ENCODE measurements at regions not wholly inside any gene's neighbourhood (a gene's known extent, or its start where the extent isn't known, plus 50 kb on each side); places are given as distances from the start of the nearest gene placed in this dataset.

DNA sequence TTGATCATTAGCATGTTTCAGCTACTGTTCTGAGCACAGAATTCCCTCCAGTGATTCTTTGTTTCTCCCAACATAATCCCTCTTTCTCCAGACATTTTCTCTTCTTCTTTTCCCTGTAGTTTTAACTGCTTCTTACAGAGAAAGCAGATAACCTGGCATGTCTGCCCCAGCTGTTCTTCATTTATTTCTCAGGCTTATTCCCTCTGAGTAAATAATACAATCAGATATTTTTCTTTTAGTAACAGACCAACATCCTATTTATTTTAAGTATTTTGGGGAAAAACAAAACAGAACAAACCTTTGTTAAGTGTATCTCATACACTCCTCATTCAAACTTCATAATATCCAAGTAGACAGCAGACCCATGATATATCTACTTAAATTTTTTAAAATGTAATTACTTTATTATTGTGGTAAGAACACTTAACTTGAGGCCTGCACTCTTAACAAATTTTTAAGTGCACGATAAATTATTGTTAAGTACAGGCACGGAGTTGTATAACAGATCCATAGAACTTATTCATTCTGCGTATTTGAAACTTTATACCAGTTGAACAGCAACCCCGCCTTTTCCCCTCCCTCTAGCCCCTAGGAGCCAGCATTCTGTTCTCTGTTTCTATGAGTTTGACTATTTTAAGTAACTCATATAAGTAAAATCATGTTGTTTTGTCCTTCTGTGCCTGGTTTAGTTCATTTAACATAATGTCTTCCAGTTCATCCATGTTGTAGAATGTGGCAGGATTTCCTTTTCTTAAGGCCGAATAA lies 540.0 kb downstream of the LMO7 start:
- no peak for DNase-seq

DNA sequence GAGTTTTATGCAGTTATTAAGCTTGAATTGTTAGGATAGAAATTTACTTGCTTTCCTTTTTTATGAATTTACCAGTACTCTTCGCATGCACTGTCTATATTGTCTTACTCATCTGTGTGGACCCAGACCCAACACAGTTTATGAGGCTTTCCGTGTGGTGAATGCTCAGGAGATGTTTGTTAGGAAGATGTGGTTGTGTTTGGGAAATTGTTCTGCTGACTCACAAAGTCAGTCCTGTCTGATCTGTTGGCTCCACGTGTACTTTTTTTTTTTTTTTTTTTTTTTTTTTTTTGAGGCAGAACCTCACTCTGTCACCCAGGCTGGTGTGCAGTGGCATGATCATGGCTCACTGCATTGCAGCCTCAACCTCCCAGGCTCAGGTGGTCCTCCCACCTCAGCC lies 532.5 kb downstream of the LMO7 start:
- DNase-seq = no peak

DNA sequence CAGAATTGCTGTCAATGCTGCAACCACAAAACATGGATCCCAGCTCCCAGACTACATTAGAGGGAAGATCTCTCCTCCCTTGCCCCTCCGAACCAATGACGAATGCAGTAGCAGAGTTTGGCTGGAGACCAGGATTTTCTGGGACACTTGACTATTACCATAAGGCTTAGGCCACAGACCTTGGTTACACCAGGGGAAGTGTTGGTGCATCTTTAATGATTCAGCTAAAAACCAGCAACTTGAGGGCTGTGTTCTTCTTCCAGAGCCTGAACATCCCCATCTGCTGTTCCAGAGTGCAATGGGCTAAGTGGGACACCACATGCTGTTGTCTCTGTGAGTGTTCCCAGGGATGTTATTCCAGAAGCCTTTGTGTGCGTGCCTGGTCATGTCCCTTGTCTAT lies 528.2 kb downstream of the LMO7 start:
- peak; percentile 4 for DNase-seq

DNA sequence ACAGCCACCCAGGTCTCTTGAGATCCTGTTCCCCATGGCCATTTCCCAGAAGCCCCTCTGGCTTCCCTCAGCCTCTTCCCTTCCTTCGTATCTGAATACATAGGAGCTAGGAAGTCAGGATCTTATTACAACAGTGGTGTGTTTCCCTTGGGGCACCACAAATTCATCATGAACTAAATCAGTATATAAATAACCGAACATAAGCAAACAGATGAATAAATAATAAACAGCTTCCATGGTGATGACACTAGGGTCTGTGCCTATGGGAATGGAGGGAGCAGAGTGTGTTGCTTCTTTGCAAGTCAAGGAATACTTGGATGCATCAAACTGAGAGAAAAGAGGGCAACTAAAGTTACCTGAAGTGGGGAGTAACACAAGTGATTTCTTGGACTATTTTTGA lies 527.6 kb downstream of the LMO7 start:
- peak; percentile 55 for DNase-seq

DNA sequence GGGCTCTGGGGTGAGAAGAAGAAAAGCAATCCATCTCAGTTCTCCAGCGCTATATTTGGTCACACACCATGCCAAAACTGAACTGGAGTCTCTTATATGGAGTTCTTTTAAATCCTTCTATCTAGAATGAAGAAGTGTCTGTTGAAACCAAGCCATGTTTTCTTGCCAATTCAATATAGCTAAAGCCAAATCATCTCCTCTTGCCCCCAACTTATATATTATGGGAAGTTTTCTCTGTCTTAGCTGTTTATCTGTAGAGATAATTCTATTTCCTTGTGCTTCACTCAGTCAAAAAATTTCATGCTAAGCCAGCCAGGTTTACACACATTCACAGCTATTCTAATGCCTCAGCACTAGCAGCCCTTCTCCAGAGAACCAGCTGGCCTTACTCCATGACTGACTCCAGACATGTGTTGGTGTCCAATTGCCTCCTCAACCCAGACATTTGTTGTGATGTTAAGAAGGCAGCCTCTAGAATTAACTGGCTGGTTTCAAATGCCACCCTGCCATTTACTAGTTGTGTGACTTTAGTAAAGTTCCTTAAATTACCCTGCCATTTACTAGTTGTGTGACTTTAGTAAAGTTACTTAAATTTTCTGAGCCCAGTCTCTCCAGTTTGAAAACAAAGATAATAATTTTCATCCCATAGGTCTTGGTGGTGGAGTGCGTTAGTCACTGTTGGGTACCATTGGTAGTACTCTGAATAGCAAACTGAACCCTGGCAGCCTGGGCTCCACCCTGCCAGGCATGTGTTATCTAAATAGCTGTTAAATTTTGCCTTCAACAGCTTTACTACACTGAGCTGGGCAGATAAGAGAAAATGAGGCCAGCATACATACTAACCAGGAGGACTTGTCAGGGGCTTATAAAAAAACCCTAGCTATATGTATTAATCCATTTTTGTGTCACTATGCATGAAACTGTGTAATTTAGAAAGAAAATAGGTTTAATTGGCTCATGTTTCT lies 525.1 kb downstream of the LMO7 start:
- DNase-seq = peak; percentile 87

DNA sequence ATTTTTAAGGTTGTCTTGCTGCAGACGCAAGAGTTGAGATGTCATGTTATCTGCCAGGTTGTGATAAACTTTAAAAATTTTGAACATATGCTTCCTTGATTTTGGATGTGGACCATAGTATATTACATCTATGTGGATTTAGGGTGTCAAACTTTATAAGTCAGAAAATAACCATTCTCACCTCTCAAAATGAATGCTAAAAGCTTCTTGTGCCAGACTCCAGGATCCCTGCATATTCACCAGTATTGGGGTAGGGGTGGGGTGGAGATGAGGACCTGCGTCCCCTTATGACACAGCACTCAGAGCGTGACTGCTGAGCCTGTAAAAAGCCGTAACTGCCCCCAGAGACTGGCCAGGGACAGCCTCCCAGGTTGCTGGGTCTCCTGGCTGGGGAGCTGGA lies 524.4 kb downstream of the LMO7 start:
- DNase-seq = no peak

DNA sequence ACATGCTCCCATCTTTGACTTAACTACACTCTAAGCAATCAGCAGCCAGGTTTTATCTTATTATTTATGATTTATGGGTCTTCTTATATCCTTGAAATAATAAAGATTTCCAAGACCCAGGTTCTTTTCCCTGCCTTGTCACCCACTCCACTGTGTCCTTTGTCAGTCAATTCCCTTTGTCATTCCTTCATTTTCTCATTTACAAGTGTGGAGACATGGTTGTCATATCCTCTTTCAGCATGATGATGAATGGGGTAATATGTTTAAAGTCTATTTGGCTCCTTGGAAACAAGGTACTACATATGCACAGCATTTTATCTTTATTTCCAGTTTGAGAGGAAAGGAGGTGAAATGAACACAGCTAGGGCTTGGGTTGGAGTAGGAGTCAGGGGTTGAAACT lies 521.8 kb downstream of the LMO7 start:
- no peak for DNase-seq

DNA sequence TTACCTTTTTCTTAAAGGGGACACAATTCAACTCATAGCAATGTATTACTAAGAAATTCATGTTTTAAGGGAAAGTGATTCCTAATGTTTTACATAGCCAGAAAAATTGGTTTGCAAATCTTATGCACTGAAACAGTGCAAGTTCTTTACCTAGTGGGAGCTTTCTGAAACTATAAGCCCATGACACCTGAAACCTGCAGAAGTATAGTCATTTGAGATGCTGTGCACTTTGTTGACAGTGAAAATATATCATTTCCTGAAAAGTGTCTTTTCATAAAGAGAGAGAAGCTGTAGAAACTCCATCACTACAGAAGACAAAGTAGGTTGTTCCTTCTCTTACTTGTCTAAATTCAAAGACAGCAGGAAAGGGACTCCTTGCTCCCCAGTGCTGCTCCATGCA lies 517.1 kb downstream of the LMO7 start:
- no peak for DNase-seq

DNA sequence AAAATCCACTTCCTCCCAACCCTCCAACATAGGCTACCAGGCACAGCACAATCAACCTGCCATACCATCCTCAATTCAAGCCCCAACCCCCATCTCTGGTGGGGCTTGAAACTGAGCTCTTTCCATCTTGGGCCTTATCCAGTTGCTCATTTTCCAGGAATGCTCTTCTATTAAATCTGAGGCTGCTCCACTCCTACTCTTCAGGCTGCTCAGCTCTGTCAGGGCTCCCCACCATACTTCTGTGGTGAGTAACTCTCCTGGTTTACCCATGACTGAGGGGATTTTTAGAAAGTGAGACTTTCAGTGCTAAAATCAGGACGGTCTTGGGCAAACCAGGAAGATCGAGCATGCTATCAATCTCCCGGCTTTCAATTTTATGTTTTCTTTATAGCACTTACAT lies 512.8 kb downstream of the LMO7 start:
- no peak for DNase-seq

DNA sequence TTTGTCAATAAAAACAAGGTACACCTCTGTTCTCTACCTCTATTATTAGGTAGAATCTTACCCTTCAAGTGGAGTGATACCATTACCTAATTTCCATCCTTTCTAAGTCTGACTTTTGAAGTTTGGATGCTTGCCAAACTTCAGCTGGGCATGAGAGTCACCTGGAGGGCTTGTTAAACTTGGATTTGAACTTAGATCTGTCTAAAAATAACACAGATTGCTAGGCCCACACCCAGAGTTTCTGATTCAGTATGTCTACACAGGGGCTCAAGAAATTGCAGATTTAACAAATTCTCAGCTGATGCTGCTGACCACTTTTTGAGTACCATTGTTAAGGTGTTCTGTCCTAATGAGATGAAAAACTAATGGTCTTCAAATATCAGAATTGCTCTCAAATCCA lies 512.2 kb downstream of the LMO7 start:
- DNase-seq = no peak

DNA sequence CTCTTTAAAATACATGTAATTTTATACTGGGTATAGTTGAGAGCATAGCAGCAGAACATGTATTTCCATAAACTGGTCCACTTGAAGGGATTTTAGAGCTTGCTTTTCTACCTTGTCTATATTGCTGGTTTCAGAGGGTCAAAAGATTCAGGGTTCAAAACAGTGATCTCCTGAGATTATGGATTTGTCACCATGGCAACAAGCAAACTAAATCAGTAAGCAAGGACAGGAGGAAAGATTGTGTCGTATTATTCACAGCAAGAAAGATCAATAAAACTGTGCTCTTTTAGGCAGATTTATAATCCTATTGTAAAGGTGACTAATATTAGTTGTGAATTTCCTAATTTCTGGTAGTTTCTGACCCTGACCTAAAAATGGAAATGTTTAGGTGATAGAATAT lies 496.4 kb downstream of the LMO7 start:
- no peak for DNase-seq

DNA sequence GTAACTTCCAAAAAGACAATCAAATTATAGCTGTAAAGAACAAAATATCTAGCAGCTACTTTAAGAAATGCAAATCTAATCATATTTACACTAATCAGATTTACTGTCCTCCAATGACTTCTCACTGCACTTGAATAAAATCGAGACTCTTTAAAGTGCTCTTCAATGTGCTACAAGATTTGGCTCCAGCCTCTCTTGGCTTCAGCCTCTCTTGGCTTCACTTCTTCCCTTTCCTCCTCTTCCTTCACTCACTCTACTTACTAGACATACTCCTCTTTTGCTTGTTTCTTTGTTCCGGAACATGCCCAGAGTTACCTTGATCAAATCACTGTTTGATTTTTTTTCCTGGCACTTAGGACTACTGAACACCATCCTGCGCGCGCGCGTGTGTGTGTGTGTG lies 495.4 kb downstream of the LMO7 start:
- no peak for DNase-seq

DNA sequence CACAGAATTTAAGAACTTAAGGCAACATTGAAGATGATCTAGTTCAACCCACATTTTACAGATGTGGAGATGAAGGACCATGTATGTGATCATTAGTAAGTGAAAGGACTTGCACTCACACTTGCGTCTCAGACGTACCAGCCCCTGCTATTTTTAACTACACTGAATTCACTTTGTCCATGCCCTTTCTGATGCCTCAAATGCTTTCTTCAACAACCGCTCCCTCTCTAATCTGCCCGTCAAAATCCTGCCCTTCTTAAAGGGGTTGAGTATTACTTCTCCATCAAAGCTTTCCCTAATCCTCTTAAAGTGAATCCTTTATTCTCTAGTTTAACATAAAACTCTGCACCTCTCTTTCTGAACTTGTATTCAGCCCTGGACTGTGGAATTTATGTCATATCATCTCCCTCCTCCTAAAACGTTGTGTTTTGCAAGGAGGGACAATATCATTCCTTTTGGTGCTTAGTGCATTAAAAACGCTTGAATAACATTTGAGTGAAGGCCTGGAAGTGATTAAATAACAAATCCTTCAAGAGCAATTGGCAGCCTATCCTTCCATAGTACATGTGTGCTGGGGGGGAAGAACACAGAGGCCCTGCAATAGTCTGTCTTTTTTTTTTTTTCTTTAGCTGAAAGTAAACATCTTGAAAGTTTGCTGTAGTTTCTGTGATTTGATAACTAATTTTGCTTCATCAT lies 493.3 kb downstream of the LMO7 start:
- DNase-seq = peak; percentile 88

DNA sequence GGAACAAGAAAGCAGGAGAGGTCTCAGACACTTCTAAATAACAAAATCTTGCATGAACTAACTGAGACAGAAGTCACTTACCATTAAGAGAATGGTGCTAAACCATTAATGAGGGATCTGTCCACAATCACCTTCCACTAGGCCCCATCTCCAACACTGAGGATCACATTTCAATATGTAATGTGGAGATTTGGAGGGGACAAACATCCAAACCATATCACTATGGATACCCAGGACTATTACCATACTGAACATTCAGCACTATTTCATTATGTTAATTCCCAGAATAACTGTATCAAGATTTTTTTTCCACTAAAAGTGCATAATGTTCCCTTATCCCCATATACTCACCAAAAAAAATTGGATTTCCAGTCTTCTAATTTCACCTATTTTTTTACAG lies 491.8 kb downstream of the LMO7 start:
- no peak for DNase-seq

DNA sequence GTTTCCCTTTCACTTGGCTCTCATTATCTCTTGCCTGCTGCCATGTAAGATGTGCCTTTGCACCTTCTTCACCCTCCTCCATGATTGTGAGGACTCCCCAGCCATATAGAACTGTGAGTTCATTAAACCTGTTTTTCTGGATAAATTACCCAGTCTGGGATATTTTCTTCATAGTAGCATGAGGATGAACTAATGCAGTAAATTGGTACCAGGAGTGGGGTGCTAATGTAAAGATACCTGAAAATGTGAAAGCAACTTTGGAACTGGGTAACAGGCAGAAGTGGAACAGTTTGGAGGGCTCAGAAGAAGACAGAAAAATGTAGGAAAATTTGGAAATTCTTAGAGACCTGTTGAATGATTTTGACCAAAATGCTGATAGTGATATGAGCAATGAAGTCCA lies 487.4 kb downstream of the LMO7 start:
- DNase-seq = no peak

DNA sequence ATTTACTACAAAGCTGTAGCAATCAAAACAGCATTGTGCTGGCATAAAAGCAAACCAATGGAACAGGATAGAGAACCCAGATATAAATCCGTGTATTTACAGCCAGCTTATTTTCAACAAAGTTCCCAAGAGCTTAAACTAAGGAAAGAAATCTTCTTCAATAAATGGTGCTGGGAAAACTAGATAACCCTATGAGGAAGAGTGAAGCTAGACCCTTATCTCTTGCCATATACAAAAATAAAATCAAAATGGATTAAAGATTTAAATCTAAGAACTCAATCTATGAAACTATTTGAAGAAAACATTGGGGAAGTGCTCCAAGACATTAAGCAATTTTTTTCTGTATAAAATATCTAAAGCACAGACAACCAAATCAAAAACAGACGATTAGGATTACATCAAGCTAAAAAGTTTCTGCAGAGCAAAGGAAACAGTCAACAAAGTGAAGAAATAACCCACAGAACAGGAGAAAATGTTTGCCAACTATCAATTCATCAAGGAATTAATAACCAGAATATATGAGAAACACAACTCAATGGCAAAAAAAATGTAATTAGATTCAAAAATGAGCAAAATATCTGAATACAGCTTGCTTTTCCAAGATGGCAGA lies 480.7 kb downstream of the LMO7 start:
- peak; percentile 88 for DNase-seq

DNA sequence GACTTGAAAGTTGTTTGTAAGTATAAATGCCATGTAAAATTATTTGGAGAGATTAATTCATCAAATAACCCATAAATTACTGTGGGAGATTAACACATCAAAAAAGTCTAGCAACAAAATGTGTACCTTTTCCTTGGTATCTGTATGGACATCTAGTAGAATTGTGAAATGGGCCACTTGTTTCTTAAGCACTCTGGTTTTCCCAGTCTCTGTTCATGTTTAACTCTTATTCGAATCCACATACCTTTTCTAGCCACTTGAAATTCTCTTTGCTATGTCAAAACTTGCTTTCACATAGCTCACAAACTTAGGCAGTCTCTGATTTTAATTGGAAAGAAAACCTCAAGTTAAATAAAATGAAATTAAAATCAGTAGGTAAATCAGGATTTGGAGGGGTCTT lies 470.6 kb downstream of the LMO7 start:
- no peak for DNase-seq

DNA sequence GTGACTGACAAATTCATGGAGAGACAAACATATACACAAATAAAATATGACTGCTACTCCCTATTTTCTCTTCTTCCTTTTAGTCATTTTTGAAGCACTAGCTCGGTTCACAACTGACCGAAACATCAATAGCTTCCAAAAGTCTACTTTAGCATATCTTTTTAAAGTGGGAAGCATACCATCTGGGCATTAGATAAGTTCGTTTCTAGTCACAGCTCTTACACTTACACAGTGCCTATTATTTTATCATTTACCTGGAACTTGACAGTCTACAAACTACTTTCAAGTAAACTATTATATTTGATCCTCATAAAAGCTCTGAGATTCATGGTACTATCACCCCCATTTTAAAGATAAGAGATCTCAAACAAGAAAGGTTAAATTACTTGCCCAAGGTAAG lies 458.5 kb downstream of the LMO7 start:
- no peak for DNase-seq

DNA sequence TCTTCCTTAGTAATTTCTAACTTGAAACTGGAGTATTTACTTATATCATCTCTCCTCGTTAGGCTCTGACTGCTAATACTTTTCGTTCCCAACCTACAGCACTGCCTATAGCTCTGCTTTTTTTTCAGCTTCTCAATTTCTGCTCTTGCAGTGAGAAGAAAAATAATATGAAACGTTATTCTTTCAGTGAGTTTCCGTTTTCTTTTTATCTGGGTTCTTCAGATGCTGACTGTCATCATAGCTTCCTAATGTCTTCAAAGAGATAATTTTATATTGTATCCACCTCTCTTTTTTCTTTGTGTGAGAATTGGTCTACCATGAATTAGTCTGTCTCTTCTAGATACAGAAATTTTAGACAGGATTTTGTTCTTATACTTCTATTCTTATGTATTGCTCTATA lies 454.9 kb downstream of the LMO7 start:
- DNase-seq = no peak

DNA sequence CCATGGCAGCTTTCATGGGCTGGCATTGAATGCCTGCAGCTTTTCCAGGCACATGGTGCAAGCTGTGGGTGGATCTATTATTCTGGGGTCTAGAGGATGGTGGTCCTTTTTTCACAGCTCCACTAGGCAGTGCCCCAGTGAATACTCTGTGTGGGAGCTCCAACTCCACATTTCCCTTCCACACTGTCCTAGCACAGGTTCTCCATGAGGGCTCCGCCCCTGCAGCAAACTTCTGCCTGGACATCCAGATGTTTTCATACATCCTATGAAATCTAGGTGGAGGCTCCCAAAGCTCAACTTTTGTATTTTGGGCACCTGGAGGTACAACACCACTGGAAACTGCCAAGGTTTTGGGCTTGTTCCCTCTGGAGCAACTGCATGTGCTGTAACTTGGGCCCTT lies 450.6 kb downstream of the LMO7 start:
- no peak for DNase-seq

DNA sequence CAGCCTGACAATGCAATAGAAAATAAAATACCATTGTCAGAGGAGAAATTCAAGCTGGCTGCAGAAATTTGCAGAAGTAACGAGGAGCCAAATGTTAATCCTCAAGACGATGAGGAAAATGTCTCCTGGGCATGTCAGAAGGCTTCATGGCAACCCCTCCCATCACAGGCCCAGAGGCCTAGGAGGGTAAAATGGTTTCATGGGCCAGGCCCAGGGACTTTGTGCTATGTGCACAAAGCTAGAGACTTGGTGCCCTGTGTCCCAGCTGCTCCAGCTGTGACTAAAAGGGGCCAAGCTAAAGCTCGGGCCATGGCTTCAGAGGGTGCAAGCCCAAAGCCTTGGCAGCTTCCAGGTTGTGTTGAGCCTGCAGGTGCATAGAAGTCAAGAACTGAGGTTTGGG lies 431.7 kb downstream of the LMO7 start:
- DNase-seq = no peak

DNA sequence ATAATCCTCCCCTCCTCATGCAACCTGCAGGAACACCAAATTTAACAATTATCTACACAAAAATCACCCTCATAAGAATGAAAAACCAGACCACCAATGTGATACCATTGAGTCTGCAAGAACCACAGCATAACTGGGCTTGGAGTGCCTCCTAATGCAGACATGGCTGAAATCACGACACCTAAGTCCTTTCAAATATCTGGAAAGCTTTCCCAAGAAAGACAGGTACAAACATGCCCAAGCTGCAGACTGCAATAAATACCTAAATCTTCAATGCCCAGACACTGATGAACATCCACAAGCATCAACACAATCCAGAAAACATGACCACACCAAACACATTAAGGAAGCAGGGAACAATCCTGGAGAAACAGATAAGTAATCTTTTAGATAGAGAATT lies 417.1 kb downstream of the LMO7 start:
- no peak for DNase-seq

DNA sequence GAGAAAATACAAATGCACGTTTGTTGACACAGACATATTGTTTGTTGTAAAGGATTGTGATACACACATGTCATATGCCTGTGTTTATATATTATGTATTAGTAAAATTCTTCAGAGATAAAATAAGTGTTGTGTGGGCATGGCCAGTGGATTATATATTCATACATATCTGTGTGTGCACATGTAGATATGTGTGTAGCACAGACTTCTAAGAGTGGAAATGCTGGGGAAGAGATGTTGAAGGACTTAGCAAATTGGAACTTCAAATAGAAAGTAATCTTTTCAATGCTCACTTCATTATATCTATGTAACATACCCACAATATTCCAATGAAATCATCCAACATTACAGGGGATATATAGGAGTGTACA lies 413.2 kb downstream of the LMO7 start:
- no peak for DNase-seq
